Parathyroid adenoma (tissue), 2 donors: ENCODE measurements at regions not wholly inside any gene's neighbourhood (a gene's known extent, or its start where the extent isn't known, plus 50 kb on each side); places are given as distances from the start of the nearest gene placed in this dataset.

Experiments
- H2AFZ ChIP-seq: fragments of 300-600 bp; sonication (generic); one replicate; pipeline ENCODE4 v1.7.0; 2017; ENCODE audit warnings: antibody characterized with exemption, mild to moderate bottlenecking
- H3K27ac ChIP-seq: fragments of 300-600 bp; sonication (generic); one replicate; pipeline ENCODE4 v1.7.0; 2017
- H3K27me3 ChIP-seq: fragments of 300-600 bp; sonication (generic); one replicate; pipeline ENCODE4 v1.7.0; 2017; ENCODE audit warnings: low read length; ENCODE audit not compliant: control insufficient read depth, insufficient read depth
- H3K36me3 ChIP-seq: fragments of 300-600 bp; sonication (generic); one replicate; pipeline ENCODE4 v1.7.0; 2017; ENCODE audit warnings: low read length; ENCODE audit not compliant: control insufficient read depth, insufficient read depth
- H3K4me1 ChIP-seq: fragments of 300-600 bp; sonication (generic); one replicate; pipeline ENCODE4 v1.7.0; 2017; ENCODE audit warnings: control low read depth
- H3K4me2 ChIP-seq: fragments of 300-600 bp; sonication (generic); one replicate; pipeline ENCODE4 v1.7.0; 2017; ENCODE audit warnings: low read length
- H3K4me3 ChIP-seq: fragments of 300-600 bp; sonication (generic); one replicate; pipeline ENCODE4 v1.7.0; 2017; ENCODE audit warnings: low read depth, low read length
- H3K79me2 ChIP-seq: fragments of 300-600 bp; sonication (generic); one replicate; pipeline ENCODE4 v1.7.0; 2017; ENCODE audit warnings: control low read depth
- H3K9ac ChIP-seq: fragments of 300-600 bp; sonication (generic); one replicate; pipeline ENCODE4 v1.7.0; 2017; ENCODE audit warnings: mild to moderate bottlenecking
- H3K9me3 ChIP-seq: fragments of 300-600 bp; sonication (generic); one replicate; pipeline ENCODE4 v1.7.0; 2017; ENCODE audit warnings: low read length; ENCODE audit not compliant: control insufficient read depth
- TF ChIP-seq, protein P1 (sequence below): fragments of 300-600 bp; sonication (generic); IDR thresholded peaks from one replicate; pipeline ENCODE4 v1.7.0; 2017; ENCODE audit warnings: antibody characterized with exemption, mild to moderate bottlenecking
- donor health status: primary hyperparathyroidism.

DNA sequence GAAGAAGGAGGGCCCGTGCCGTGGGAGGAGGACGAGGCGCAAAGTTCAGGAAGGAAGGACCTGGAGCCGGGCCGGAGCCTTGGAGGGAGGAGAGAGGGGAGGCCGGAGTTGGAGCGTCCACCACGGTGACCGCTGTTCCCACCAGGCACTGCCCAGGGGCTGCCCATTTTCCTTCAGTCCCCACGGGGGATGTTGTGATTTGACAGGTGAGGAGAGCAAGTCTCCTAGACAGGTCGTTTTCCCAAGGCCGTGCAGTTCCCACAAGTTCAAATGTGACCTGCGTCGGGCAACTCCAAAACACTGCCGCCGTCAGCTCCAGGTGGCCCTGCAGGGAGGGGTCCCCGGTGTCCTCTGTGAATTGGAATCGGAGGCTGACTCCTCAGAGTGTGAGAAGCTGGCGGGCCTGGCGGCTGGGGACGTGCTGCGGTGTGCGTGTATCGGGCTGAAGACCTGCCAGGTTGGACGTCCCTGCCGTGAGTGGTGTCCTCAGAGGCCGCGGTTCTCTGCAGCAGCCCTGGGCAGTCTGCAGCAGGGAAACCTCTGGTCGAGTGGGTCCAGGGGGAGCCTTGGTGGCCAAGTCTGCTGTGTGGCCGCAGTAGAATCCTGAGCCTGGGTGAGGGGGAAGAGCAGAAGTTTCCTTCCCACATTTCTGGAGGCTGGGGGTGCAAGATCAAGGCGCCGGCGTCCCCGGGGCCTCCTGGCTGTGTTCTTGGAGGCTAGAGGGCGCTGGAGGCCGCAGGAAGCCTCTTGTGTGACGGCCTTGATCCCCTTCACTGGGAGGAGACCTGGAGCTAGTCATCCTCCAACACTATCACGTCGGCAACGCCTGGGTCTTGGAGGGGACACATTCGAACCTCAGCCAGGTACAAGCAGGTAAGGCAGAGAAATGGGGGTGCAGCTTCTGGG is 115.1 kb upstream of the FRMD1 start:
- H3K4me3 ChIP-seq = no peak overlapping the region
- no peaks in the 10 kb centered on the region for H3K27me3 ChIP-seq
- H3K4me2 ChIP-seq = no peak overlapping the region
- H2AFZ ChIP-seq = no peak overlapping the region
- no peak overlapping the region for H3K27ac ChIP-seq
- no peaks in the 10 kb centered on the region for H3K9me3 ChIP-seq
- TF ChIP-seq, protein P1, sequence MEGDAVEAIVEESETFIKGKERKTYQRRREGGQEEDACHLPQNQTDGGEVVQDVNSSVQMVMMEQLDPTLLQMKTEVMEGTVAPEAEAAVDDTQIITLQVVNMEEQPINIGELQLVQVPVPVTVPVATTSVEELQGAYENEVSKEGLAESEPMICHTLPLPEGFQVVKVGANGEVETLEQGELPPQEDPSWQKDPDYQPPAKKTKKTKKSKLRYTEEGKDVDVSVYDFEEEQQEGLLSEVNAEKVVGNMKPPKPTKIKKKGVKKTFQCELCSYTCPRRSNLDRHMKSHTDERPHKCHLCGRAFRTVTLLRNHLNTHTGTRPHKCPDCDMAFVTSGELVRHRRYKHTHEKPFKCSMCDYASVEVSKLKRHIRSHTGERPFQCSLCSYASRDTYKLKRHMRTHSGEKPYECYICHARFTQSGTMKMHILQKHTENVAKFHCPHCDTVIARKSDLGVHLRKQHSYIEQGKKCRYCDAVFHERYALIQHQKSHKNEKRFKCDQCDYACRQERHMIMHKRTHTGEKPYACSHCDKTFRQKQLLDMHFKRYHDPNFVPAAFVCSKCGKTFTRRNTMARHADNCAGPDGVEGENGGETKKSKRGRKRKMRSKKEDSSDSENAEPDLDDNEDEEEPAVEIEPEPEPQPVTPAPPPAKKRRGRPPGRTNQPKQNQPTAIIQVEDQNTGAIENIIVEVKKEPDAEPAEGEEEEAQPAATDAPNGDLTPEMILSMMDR = no peak
- no peaks in the 10 kb centered on the region for H3K36me3 ChIP-seq
- no peaks in the 10 kb centered on the region for H3K79me2 ChIP-seq
- no peak overlapping the region for H3K9ac ChIP-seq
- no peaks in the 10 kb centered on the region for H3K4me1 ChIP-seq

DNA sequence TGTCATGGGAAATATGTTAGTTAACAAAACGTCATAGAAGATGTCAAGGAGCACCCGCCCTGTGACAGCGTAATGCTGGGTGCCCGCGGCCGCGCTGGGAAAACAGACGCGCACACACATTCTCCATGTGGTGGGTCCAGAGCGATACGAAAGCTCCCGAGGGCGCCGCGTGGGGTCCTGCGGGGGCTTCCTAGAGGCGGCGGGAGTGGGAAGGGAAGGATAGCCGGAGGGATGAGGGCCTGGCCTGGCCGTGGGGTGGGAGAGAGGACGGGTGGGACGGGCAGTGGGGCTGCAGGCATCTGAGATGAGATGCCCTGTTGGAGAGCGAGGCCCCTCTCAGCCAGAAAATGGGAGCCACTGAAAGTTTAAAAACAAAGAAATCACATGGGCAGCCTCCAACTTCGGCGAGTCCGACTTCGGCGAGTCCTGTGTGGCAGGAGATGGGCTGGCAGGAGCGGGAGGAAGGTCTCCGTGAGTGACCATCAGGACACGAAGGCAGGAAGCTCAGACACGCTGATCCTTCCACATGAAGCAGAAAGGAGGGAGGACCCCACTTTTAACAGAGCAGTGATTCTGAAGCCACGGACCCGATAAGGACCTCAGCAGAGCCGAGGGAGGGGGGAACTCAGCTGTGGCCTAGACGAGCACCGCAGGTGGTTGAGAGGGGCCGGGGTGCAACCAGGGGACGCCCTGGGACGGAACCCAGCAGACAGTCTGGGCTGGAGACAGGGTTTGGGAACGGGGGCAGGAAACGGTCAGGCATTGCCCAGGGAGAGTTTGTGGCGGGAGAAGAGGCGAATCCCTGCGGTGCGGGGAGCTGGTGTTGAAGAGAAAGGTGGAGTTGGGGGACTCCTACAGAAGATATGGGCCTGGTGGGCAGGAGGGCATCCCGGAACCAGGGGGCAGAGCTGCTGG is 114.1 kb upstream of the FRMD1 start:
- no peak overlapping the region for H3K27ac ChIP-seq
- H2AFZ ChIP-seq = no peak overlapping the region
- no peak overlapping the region for H3K4me2 ChIP-seq
- H3K4me1 ChIP-seq = no peaks in the 10 kb centered on the region
- no peak overlapping the region for H3K9ac ChIP-seq
- H3K79me2 ChIP-seq = no peaks in the 10 kb centered on the region
- no peaks in the 10 kb centered on the region for H3K27me3 ChIP-seq
- H3K4me3 ChIP-seq = no peak overlapping the region
- TF ChIP-seq, protein P1 = no peak
- H3K9me3 ChIP-seq = no peaks in the 10 kb centered on the region
- no peaks in the 10 kb centered on the region for H3K36me3 ChIP-seq

DNA sequence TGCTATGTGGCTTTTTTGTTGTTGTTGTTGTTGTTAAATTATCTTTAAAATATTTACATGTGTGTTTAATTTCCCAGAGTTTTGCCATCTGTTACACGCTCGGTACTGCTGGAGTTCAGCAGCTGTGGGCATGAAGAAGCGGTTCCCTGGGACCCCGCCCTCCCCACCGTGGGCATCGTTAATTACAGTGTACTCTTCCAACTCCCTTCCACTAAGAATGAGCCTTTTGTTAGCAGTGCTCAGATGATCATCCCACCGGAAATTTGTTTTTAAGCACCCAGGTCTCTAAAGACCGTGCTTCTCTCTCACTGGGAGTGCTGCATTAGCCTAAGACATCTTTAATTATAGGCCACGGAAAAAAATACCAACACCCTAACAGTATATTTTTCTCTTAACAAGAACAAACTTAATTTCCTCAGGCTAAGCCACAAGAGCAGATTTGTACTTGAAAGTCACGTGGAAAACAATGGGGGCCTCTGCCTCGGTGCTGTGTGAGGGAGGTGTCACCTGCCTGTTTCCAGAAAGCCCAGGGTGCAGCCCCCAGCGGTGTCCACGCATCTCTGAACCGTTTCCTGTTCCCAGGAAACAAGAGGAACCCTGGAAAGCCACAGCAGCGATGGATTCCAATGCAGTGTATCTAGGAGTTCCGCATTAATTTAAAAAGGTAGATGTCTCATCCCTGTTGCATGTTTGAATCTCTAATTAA is 113.3 kb upstream of the FRMD1 start:
- Histone ChIP-seq H3K9ac (no peak overlapping the region), H3K4me3 (no peak overlapping the region), H3K4me2 (no peak overlapping the region), H3K27ac (no peak overlapping the region), H3K4me1 (no peaks in the 10 kb centered on the region), H2AFZ (no peak overlapping the region), H3K9me3 (no peaks in the 10 kb centered on the region), H3K36me3 (no peaks in the 10 kb centered on the region), H3K79me2 (no peaks in the 10 kb centered on the region), H3K27me3 (no peaks in the 10 kb centered on the region)
- TF ChIP-seq, protein P1 = no peak

DNA sequence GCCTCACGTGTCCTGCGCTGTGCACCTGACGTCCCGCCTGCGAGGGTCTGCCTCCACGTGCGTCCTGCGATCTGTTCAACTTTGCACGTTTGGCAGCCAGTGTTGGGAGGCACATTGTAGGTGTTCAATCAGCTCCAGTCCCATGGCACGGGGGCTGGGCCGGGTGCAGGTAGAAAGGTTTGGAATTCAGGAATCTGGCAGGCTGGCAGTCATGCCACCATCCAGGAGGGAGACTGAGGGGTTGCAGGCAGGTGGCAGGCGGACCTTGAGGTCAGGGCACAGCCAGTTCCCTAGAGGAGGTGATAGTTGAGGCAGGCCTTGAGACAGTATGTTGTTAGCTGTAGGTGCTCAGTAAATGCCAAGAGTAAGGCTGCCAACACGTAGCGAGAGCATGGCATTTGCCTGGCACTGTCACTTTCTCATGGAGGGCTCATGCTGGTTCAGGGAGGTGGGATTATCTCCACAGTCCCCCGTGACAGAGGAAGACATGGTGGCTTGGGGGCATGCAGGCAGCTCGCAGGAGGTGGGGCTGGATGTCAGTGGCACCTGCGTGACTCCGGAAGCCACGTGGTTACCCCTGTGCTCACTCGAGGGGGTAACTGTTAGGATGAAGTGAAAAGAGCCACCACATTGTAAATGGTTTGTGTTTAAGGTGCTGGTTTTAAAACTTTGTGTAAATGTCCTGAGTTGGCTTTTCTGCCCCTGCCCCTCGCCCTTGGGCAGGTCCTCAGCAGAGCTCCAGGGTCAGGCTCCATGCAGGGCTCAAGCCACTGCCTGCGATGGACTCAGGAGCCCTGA is 111.8 kb upstream of the FRMD1 start:
- Histone ChIP-seq H3K79me2 (no peaks in the 10 kb centered on the region), H3K27ac (no peak overlapping the region), H3K9ac (no peak overlapping the region), H3K27me3 (no peaks in the 10 kb centered on the region), H3K9me3 (no peaks in the 10 kb centered on the region), H3K4me1 (no peaks in the 10 kb centered on the region), H3K4me2 (no peak overlapping the region), H3K36me3 (no peaks in the 10 kb centered on the region), H2AFZ (no peak overlapping the region), H3K4me3 (no peak overlapping the region)
- TF ChIP-seq, protein P1 = no peak
